HEK293 (cell line): ENCODE measurements at regions not wholly inside any gene's neighbourhood (a gene's known extent, or its start where the extent isn't known, plus 50 kb on each side); places are given as distances from the start of the nearest gene placed in this dataset.

ENCODE experiments used
- CTCF ChIA-PET: fragments of 350-600 bp; formaldehyde crosslinking; extraction: SDS; loops from one replicate; lab custom pipeline; 2021; ENCODE audit warnings: antibody characterized with exemption; lab: Yijun Ruan, JAX
- POLR2A ChIA-PET: fragments of 300-600 bp; formaldehyde crosslinking; extraction: SDS; loops from one replicate; lab custom pipeline; 2020; ENCODE audit warnings: antibody characterized with exemption, inconsistent platforms; lab: Yijun Ruan, JAX
- H3K27ac ChIP-seq: fragments of 200-500 bp; sonication (Bioruptor generic); 2 replicates; pipeline ENCODE4 v1.5.1; 2014; ENCODE audit warnings: low read depth, low read length, control low read depth, inconsistent platforms; ENCODE audit errors: extremely low read depth
- H3K36me3 ChIP-seq, 2 experiments: fragments of 200-500 bp in 1 of 2; sonication (Bioruptor generic) in 1 of 2; 1 replicate in 1 of 2; 2 replicates in 1 of 2; pipeline ENCODE4 v1.5.1; 2014 to 2017; ENCODE audit warnings: inconsistent platforms in 2 of 2, low read length in 2 of 2; ENCODE audit not compliant: control insufficient read depth in 2 of 2, insufficient read depth in 1 of 2
- H3K4me1 ChIP-seq: fragments of 200-500 bp; sonication (Bioruptor generic); 2 replicates; pipeline ENCODE4 v1.5.1; 2014; ENCODE audit warnings: mild to moderate bottlenecking, low read length, inconsistent platforms; ENCODE audit not compliant: control insufficient read depth, insufficient read depth
- H3K4me3 ChIP-seq: 2 replicates; pipeline ENCODE4 v1.5.1; 2011; ENCODE audit warnings: low read depth, mild to moderate bottlenecking, control low read depth, low read length, moderate library complexity
- H3K9me3 ChIP-seq: fragments of 200-500 bp; sonication (Bioruptor generic); 2 replicates; pipeline ENCODE4 v1.5.1; 2014; ENCODE audit warnings: low read depth, low read length, inconsistent platforms; ENCODE audit not compliant: control insufficient read depth, insufficient read depth
- GLIS1 ChIP-seq: fragments of 450-650 bp; formaldehyde crosslinking; IDR thresholded peaks from 2 replicates; pipeline ENCODE4 v1.5.1; 2016; ENCODE audit warnings: missing biosample characterization, missing genetic modification characterization
- HIC1 ChIP-seq: fragments of 450-650 bp; formaldehyde crosslinking; IDR thresholded peaks from 2 replicates; pipeline ENCODE4 v1.5.1; 2016; ENCODE audit warnings: missing biosample characterization, missing genetic modification characterization
- HOXA7 ChIP-seq: sonication (generic); formaldehyde crosslinking; IDR thresholded peaks from 2 replicates; pipeline ENCODE4 v1.8.1; 2022; ENCODE audit warnings: missing genetic modification reagents, borderline replicate concordance
- PBX3 ChIP-seq: sonication (generic); formaldehyde crosslinking; IDR thresholded peaks from 2 replicates; pipeline ENCODE4 v1.8.1; 2022; ENCODE audit warnings: mild to moderate bottlenecking, moderate library complexity, missing genetic modification reagents
- SETDB1 ChIP-seq: IDR thresholded peaks from one replicate; pipeline ENCODE4 v1.6.1; 2017; ENCODE audit warnings: mild to moderate bottlenecking, low read length, moderate library complexity, mixed read lengths; ENCODE audit not compliant: insufficient read length
- TRIM28 ChIP-seq: IDR thresholded peaks from 2 replicates; pipeline ENCODE4 v1.6.1; 2011; ENCODE audit warnings: low read length, control low read depth, borderline replicate concordance
- ZFHX2 ChIP-seq: fragments of 450-650 bp; formaldehyde crosslinking; conservative IDR thresholded peaks from 2 replicates; pipeline ENCODE4 v1.5.1; 2016; ENCODE audit warnings: missing biosample characterization, missing genetic modification characterization
- ZFP37 ChIP-seq: fragments of 450-650 bp; formaldehyde crosslinking; IDR thresholded peaks from 2 replicates; pipeline ENCODE4 v1.5.1; 2016; ENCODE audit warnings: missing biosample characterization, missing genetic modification characterization
- ZNF223 ChIP-seq: fragments of 450-650 bp; formaldehyde crosslinking; IDR thresholded peaks from 2 replicates; pipeline ENCODE4 v1.5.1; 2016; ENCODE audit warnings: missing biosample characterization, missing genetic modification characterization
- ZNF335 ChIP-seq: fragments of 450-650 bp; formaldehyde crosslinking; conservative IDR thresholded peaks from 2 replicates; pipeline ENCODE4 v1.5.1; 2016; ENCODE audit warnings: missing biosample characterization, missing genetic modification characterization
- ZNF350 ChIP-seq: fragments of 450-650 bp; formaldehyde crosslinking; IDR thresholded peaks from 2 replicates; pipeline ENCODE4 v1.5.0; 2017; ENCODE audit warnings: missing biosample characterization, mild to moderate bottlenecking, missing genetic modification characterization
- ZNF585B ChIP-seq: fragments of 450-650 bp; formaldehyde crosslinking; IDR thresholded peaks from 2 replicates; pipeline ENCODE4 v1.5.1; 2016; ENCODE audit warnings: missing biosample characterization, missing genetic modification characterization
- ZNF654 ChIP-seq: fragments of 450-650 bp; formaldehyde crosslinking; IDR thresholded peaks from 2 replicates; pipeline ENCODE4 v1.5.1; 2016; ENCODE audit warnings: low read depth, missing biosample characterization, missing genetic modification characterization
- ZNF692 ChIP-seq: fragments of 450-650 bp; formaldehyde crosslinking; IDR thresholded peaks from 2 replicates; pipeline ENCODE4 v1.5.1; 2016; ENCODE audit warnings: missing biosample characterization, missing genetic modification characterization
- ZNF791 ChIP-seq: fragments of 450-650 bp; formaldehyde crosslinking; IDR thresholded peaks from 2 replicates; pipeline ENCODE4 v1.5.1; 2016; ENCODE audit warnings: missing biosample characterization, missing genetic modification characterization
- ZSCAN30 ChIP-seq: fragments of 450-650 bp; IDR thresholded peaks from 2 replicates; pipeline ENCODE4 v1.5.1; 2018; ENCODE audit warnings: missing biosample characterization, mild to moderate bottlenecking, missing genetic modification characterization, moderate library complexity
- ZXDB ChIP-seq: fragments of 450-650 bp; formaldehyde crosslinking; IDR thresholded peaks from 2 replicates; pipeline ENCODE4 v1.5.1; 2016; ENCODE audit warnings: missing biosample characterization, missing genetic modification characterization
- TF ChIP-seq, protein P1 (sequence below): fragments of 450-650 bp; formaldehyde crosslinking; IDR thresholded peaks from 2 replicates; pipeline ENCODE4 v1.5.1; 2016; ENCODE audit warnings: missing biosample characterization, missing genetic modification characterization
- TF ChIP-seq, protein P2 (sequence below): fragments of 450-650 bp; IDR thresholded peaks from 2 replicates; pipeline ENCODE4 v1.5.1; 2018; ENCODE audit warnings: missing biosample characterization, missing genetic modification characterization
- TF ChIP-seq, protein P3 (sequence below): fragments of 450-650 bp; formaldehyde crosslinking; IDR thresholded peaks from 2 replicates; pipeline ENCODE4 v1.5.1; 2016; ENCODE audit warnings: missing biosample characterization, missing genetic modification characterization

DNA sequence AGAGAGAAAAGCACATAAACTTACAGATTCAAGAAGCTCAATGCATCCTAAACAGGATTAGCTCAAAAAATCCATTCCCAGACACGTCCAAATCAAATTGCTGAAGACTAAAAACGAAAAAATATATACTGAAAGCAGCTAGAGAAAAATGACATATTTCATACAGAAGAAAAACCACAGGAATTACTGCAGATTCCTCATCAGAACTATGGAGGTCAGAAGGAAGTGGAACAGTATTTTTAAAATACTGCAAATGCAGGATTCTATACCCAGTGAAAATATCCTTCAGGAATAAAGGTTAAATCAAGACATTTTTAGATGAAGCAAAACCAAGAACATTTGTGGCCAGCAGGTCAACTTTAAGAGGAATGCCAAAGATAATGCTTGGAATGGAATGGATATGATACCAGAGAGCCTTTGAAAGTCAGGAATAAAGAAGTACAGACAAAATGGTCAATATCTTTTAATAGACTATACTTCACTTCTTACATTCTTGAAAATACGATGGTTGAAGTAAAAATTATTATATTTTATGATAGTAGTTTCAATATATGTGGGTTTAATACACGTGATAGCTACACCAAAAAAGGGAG is 352.9 kb downstream of the CTTN start:
- Histone ChIP-seq H3K4me1 (no peaks in the 10 kb centered on the region), H3K36me3 (no peaks in the 10 kb centered on the region), H3K9me3 (no peaks in the 10 kb centered on the region; the same call in 1 of the 2 replicates), H3K4me3 (no peak overlapping the region), H3K27ac (no peak overlapping the region)
- ChIA-PET CTCF (interaction anchor here (0.6 to 0.7 kb wide), 3 partner anchors 179 to 831 kb away, joined by 3 read pairs; no protein-coding TSS in a partner anchor), POLR2A (no interaction called here)
- TF ChIP-seq ZNF350 = no peak
- no peak for TF ChIP-seq ZFHX2
- peak; percentile 97 for TF ChIP-seq TRIM28
- no peak for TF ChIP-seq HIC1
- TF ChIP-seq SETDB1 = peak; percentile 94
- TF ChIP-seq ZFP37 = no peak
- TF ChIP-seq ZNF791 (tag by site-specific recombination) = peak; percentile 60; the same call in 1 of the 2 replicates
- no peak for TF ChIP-seq ZNF692
- TF ChIP-seq ZXDB (tag by site-specific recombination) = no peak

DNA sequence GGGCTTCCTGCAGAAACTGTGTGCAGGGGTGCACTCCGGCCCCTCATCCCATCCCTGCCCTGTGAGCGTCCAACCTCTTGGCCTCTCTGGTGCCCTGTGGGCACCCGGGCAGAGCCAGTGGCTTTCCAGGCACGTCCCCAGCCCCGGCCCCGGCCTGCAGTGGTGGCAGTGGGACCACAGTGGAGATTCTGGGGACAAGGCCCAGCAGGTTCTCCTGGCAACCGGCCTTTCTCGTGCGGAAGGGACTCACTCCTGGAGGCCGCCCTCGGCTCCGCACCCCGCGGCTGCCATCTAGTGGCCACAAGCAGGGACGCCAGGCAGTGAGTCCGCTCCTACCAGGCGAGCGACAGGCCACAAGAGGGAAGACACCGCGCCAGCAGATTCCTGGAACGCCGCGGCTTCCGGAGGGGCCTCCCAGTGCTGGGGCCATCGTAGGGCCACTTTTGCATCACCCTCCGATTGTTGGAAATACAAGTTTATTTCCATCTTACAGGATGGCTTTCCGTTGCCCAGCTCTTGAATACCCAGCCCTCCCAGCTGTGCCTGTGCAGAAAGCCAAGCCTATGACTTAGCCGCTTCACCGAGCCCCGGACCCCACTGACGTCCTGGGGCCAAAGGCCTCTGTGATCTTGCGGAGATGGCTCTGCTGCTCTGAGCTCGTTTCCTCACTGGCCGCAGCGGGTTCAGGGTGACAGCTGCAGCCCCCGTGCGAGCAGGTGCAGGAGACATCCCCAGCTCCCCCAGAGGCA is 357.3 kb downstream of the CTTN start:
- CTCF ChIA-PET = interaction anchor here (0.5 to 2.1 kb wide), 14 partner anchors 10 to 542 kb away, joined by 3 to 18 read pairs (median 3); no protein-coding TSS in a partner anchor
- TF ChIP-seq, protein P1, sequence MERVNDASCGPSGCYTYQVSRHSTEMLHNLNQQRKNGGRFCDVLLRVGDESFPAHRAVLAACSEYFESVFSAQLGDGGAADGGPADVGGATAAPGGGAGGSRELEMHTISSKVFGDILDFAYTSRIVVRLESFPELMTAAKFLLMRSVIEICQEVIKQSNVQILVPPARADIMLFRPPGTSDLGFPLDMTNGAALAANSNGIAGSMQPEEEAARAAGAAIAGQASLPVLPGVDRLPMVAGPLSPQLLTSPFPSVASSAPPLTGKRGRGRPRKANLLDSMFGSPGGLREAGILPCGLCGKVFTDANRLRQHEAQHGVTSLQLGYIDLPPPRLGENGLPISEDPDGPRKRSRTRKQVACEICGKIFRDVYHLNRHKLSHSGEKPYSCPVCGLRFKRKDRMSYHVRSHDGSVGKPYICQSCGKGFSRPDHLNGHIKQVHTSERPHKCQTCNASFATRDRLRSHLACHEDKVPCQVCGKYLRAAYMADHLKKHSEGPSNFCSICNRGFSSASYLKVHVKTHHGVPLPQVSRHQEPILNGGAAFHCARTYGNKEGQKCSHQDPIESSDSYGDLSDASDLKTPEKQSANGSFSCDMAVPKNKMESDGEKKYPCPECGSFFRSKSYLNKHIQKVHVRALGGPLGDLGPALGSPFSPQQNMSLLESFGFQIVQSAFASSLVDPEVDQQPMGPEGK = no peak
- peak; percentile 60; the same call in 1 of the 2 replicates for TF ChIP-seq PBX3 (CRISPR knock-in tag)
- no peak for TF ChIP-seq ZNF223 (tag by site-specific recombination)
- no peak for TF ChIP-seq ZNF585B (tag by site-specific recombination)
- peak; percentile 71 for TF ChIP-seq ZNF654 (tag by site-specific recombination)
- TF ChIP-seq SETDB1 = no peak
- TF ChIP-seq HOXA7 (CRISPR knock-in tag) = no peak
- TF ChIP-seq GLIS1 (tag by site-specific recombination) = peak; percentile 48
- TF ChIP-seq, protein P2, sequence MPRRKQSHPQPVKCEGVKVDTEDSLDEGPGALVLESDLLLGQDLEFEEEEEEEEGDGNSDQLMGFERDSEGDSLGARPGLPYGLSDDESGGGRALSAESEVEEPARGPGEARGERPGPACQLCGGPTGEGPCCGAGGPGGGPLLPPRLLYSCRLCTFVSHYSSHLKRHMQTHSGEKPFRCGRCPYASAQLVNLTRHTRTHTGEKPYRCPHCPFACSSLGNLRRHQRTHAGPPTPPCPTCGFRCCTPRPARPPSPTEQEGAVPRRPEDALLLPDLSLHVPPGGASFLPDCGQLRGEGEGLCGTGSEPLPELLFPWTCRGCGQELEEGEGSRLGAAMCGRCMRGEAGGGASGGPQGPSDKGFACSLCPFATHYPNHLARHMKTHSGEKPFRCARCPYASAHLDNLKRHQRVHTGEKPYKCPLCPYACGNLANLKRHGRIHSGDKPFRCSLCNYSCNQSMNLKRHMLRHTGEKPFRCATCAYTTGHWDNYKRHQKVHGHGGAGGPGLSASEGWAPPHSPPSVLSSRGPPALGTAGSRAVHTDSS = no peak
- no peak for TF ChIP-seq ZSCAN30 (tag by site-specific recombination)
- 0 out of 2 replicates have a peak, but pooled peaks have one; percentile 19 for TF ChIP-seq ZNF335
- TF ChIP-seq, protein P3, sequence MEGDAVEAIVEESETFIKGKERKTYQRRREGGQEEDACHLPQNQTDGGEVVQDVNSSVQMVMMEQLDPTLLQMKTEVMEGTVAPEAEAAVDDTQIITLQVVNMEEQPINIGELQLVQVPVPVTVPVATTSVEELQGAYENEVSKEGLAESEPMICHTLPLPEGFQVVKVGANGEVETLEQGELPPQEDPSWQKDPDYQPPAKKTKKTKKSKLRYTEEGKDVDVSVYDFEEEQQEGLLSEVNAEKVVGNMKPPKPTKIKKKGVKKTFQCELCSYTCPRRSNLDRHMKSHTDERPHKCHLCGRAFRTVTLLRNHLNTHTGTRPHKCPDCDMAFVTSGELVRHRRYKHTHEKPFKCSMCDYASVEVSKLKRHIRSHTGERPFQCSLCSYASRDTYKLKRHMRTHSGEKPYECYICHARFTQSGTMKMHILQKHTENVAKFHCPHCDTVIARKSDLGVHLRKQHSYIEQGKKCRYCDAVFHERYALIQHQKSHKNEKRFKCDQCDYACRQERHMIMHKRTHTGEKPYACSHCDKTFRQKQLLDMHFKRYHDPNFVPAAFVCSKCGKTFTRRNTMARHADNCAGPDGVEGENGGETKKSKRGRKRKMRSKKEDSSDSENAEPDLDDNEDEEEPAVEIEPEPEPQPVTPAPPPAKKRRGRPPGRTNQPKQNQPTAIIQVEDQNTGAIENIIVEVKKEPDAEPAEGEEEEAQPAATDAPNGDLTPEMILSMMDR = peak; percentile 90
- Histone ChIP-seq H3K4me1 (no peaks in the 10 kb centered on the region), H3K4me3 (no peak overlapping the region), H3K27ac (no peak overlapping the region), H3K36me3 (no peaks in the 10 kb centered on the region), H3K9me3 (no peaks in the 10 kb centered on the region)
- POLR2A ChIA-PET = no interaction called here
